GM12865 (cell line): ENCODE measurements at regions not wholly inside any gene's neighbourhood (a gene's known extent, or its start where the extent isn't known, plus 50 kb on each side); places are given as distances from the start of the nearest gene placed in this dataset.

Experiments used
- DNase-seq: peaks from one replicate; pipeline ENCODE4 v3.0.0; 2010; ENCODE audit warnings: low read depth
- H3K4me3 ChIP-seq: 2 replicates; pipeline ENCODE4 v1.5.1; 2011; ENCODE audit warnings: mild to moderate bottlenecking, low read depth, low read length, control low read depth
- TF ChIP-seq, protein P1 (sequence below): IDR thresholded peaks from 2 replicates; pipeline ENCODE4 v1.5.1; 2011; ENCODE audit warnings: low read length, control low read depth, low read depth, inconsistent platforms; ENCODE audit not compliant: insufficient read depth; ENCODE audit errors: missing control alignments

- DNase-seq, result no peak
- TF ChIP-seq, protein P1, sequence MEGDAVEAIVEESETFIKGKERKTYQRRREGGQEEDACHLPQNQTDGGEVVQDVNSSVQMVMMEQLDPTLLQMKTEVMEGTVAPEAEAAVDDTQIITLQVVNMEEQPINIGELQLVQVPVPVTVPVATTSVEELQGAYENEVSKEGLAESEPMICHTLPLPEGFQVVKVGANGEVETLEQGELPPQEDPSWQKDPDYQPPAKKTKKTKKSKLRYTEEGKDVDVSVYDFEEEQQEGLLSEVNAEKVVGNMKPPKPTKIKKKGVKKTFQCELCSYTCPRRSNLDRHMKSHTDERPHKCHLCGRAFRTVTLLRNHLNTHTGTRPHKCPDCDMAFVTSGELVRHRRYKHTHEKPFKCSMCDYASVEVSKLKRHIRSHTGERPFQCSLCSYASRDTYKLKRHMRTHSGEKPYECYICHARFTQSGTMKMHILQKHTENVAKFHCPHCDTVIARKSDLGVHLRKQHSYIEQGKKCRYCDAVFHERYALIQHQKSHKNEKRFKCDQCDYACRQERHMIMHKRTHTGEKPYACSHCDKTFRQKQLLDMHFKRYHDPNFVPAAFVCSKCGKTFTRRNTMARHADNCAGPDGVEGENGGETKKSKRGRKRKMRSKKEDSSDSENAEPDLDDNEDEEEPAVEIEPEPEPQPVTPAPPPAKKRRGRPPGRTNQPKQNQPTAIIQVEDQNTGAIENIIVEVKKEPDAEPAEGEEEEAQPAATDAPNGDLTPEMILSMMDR, result no peak
- H3K4me3 ChIP-seq, result no peak overlapping the region
Measured at GRCh38 chr7:17139081-17139480, 159.4 kb upstream of the AHR start.

GRCh38 chr7:17140406-17140805 is 158.0 kb upstream of the AHR start:
- DNase-seq, result no peak
- TF ChIP-seq, protein P1, result no peak
- no peak overlapping the region for H3K4me3 ChIP-seq

DNA sequence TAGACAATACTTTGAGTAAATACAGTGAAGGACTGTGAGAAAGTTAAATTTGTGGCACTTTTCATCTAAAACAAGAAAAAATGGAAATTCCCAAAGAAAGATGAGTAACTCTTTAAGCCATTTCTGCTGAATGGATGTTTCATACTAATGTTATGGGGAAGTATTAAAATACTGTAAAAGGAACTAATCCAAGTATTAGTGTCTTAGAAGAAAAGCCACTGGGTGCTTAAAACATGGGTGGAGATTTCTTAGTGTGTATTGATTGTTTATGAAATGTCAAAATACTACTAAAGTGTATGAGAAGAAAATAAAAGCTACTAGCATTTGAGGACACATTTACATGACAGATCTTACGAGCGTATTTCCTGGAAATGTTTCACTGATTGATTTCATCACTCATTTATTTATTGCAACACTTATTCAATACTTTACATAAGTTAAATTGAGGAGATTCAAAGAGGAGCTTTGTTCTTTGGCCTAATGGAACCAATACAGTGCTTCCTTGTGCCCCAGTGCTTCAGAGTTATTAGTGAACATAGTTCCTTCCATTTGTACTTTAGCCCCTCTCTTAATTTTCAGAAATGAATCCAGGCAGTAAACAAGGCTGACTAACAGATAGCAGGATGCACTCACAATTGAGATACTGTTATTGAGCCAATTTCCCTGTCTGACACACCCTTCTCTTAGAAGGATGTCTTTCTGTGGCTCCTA is 155.5 kb upstream of the AHR start:
- no peak overlapping the region for H3K4me3 ChIP-seq
- DNase-seq, result no peak
- TF ChIP-seq, protein P1, result no peak

GRCh38 chr7:17144322-17144721 is 154.1 kb upstream of the AHR start:
- TF ChIP-seq, protein P1, result no peak
- no peak for DNase-seq
- no peak overlapping the region for H3K4me3 ChIP-seq

DNA sequence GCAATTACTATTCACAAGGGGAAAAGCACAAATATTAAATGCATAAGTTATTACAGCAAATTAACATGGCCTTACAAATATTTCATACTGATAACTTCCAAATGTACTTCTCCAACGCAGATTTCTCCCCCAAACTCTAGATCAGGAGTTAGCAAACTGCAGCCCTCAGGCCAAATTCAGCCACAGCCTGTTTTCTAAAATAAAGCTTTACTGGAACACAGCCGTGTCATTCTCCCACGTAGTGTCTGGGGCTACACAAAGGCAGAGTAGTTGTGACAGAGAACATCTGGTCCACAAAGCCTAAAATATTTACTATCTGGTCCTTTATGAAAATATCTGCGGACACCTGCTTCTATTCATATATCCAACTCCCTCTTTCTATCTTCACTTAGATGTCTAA is 151.8 kb upstream of the AHR start:
- TF ChIP-seq, protein P1, result no peak
- DNase-seq, result no peak
- no peak overlapping the region for H3K4me3 ChIP-seq

GRCh38 chr7:17147409-17147808 is 151.0 kb upstream of the AHR start:
- H3K4me3 ChIP-seq, result no peak overlapping the region
- TF ChIP-seq, protein P1, result no peak
- DNase-seq, result no peak

- TF ChIP-seq, protein P1, result no peak
- no peak overlapping the region for H3K4me3 ChIP-seq
- peak; percentile 21 for DNase-seq
Measured at GRCh38 chr7:17150018-17150417, 148.4 kb upstream of the AHR start.
